ENCODE measurements at regions not wholly inside any gene's neighbourhood (a gene's known extent, or its start where the extent isn't known, plus 50 kb on each side); places are given as distances from the start of the nearest gene placed in this dataset.

DNA sequence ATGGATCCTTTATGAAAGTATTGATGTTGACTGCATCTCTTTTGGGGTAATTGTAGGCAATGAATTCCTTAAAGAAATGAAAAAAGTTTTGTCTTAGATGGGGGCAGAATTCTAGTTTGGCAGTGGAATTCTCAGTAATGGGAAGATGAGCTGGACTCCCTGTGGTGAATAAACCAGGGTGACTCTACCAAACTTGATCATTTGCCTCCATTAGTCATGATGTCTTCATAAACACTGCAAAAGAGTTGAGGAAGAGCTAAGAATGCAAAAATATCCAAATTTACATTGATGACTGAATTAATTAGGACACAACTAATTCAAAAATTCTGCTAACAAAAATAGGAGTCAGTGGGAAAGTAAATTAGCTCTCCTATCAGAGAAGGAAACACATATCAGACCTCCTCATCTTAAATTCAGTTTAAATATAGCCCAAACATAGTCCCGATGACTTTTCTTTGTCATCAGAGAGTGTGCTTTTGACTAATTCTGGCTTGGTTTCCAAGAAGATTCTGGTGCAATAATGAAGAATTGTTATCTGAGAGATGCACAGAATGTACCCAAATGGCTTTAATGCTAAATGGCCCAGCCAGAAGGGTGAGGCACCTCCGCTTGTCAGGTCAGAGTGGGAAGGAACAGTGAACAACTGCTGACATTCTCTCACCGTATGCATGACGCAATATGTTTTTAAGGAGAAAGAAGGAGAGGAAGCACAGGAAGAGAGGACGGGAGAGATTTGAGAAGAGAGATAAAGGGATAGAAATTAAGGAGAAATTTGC, 525.1 kb downstream of the LMO4 start:
- 58% methylated on average over 5 of the region's 5 CpGs for whole genome bisulfite sequencing
- H3K4me3 ChIP-seq (ENCODE audit: low read depth in 1 of 3, low read length in 3 of 3) = no peak overlapping the region
- no peak for DNase-seq (ENCODE audit: low spot score)
- no peaks in the 10 kb centered on the region for H3K4me1 ChIP-seq (ENCODE audit: control insufficient read depth in 4 of 4, insufficient read depth in 4 of 4, low read length in 3 of 4)
- no peaks in the 10 kb centered on the region for H3K36me3 ChIP-seq (ENCODE audit: control insufficient read depth in 4 of 4, insufficient read depth in 3 of 4, low read depth in 1 of 4, low read length in 3 of 4)
- H3K9me3 ChIP-seq (ENCODE audit: control insufficient read depth in 4 of 4, low read length in 3 of 4) = no peaks in the 10 kb centered on the region
- H3K27me3 ChIP-seq (ENCODE audit: control insufficient read depth in 4 of 4, insufficient read depth in 4 of 4, low read length in 3 of 4) = no peaks in the 10 kb centered on the region
- TF ChIP-seq HNF4A (conservative IDR thresholded peaks at IDR 0.05) = no peak
- TF ChIP-seq, protein P1, sequence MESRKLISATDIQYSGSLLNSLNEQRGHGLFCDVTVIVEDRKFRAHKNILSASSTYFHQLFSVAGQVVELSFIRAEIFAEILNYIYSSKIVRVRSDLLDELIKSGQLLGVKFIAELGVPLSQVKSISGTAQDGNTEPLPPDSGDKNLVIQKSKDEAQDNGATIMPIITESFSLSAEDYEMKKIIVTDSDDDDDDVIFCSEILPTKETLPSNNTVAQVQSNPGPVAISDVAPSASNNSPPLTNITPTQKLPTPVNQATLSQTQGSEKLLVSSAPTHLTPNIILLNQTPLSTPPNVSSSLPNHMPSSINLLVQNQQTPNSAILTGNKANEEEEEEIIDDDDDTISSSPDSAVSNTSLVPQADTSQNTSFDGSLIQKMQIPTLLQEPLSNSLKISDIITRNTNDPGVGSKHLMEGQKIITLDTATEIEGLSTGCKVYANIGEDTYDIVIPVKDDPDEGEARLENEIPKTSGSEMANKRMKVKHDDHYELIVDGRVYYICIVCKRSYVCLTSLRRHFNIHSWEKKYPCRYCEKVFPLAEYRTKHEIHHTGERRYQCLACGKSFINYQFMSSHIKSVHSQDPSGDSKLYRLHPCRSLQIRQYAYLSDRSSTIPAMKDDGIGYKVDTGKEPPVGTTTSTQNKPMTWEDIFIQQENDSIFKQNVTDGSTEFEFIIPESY (IDR thresholded peaks at IDR 0.05) = no peak
- no peak for TF ChIP-seq HNF4G (IDR thresholded peaks at IDR 0.05)
- TF ChIP-seq JUND (IDR thresholded peaks at IDR 0.05) = no peak
- no peak overlapping the region for H3K9ac ChIP-seq (ENCODE audit: low read depth in 1 of 2, low read length in 2 of 2)
- no peak overlapping the region for H3K27ac ChIP-seq (ENCODE audit: low read depth in 1 of 2, low read length in 2 of 2)

DNA sequence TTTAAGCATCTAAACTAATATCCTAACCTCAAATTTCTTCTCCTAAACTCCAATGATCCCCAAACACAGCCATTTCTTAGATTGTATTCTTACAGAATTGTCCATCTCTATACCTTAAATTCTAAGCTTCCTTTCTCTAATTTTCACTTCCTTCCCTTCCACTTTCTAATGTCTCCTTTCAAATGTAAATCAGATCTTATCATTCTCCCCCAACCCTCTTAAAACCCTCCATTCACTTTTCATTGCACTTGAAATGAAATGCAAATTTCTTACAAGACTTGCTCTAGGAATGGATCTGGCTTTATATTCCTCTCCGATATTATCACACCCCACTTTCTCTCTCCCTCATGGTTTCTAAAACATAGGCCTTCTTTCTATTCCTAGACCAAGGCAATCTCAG, 534.6 kb downstream of the LMO4 start:
- H3K9ac ChIP-seq (ENCODE audit: low read depth in 1 of 2, low read length in 2 of 2) = no peak overlapping the region
- no peaks in the 10 kb centered on the region for H3K9me3 ChIP-seq (ENCODE audit: control insufficient read depth in 4 of 4, low read length in 3 of 4)
- H3K4me1 ChIP-seq (ENCODE audit: control insufficient read depth in 4 of 4, insufficient read depth in 4 of 4, low read length in 3 of 4) = no peaks in the 10 kb centered on the region
- H3K27ac ChIP-seq (ENCODE audit: low read depth in 1 of 2, low read length in 2 of 2) = no peak overlapping the region
- no peak for DNase-seq (ENCODE audit: low spot score)
- no peaks in the 10 kb centered on the region for H3K27me3 ChIP-seq (ENCODE audit: control insufficient read depth in 4 of 4, insufficient read depth in 4 of 4, low read length in 3 of 4)
- no peak overlapping the region for H3K4me3 ChIP-seq (ENCODE audit: low read depth in 1 of 3, low read length in 3 of 3)
- no peaks in the 10 kb centered on the region for H3K36me3 ChIP-seq (ENCODE audit: control insufficient read depth in 4 of 4, insufficient read depth in 3 of 4, low read depth in 1 of 4, low read length in 3 of 4)
- TF ChIP-seq, protein P2, sequence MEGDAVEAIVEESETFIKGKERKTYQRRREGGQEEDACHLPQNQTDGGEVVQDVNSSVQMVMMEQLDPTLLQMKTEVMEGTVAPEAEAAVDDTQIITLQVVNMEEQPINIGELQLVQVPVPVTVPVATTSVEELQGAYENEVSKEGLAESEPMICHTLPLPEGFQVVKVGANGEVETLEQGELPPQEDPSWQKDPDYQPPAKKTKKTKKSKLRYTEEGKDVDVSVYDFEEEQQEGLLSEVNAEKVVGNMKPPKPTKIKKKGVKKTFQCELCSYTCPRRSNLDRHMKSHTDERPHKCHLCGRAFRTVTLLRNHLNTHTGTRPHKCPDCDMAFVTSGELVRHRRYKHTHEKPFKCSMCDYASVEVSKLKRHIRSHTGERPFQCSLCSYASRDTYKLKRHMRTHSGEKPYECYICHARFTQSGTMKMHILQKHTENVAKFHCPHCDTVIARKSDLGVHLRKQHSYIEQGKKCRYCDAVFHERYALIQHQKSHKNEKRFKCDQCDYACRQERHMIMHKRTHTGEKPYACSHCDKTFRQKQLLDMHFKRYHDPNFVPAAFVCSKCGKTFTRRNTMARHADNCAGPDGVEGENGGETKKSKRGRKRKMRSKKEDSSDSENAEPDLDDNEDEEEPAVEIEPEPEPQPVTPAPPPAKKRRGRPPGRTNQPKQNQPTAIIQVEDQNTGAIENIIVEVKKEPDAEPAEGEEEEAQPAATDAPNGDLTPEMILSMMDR (IDR thresholded peaks at IDR 0.05; ENCODE audit: low read depth, low read length, missing input control) = no peak
- TF ChIP-seq TAF1 (conservative IDR thresholded peaks at IDR 0.05) (no peak), YY1 (IDR thresholded peaks at IDR 0.05) (no peak), JUND (IDR thresholded peaks at IDR 0.05) (no peak), FOXA1 (IDR thresholded peaks at IDR 0.05) (no peak), HNF4G (IDR thresholded peaks at IDR 0.05) (no peak), HNF4A (conservative IDR thresholded peaks at IDR 0.05) (no peak), SP1 (IDR thresholded peaks at IDR 0.05) (no peak), FOXA2 (IDR thresholded peaks at IDR 0.05) (no peak), RAD21 (IDR thresholded peaks at IDR 0.05) (no peak), EGR1 (IDR thresholded peaks at IDR 0.05; ENCODE audit: low read depth in 2 of 2) (no peak), GABPA (IDR thresholded peaks at IDR 0.05 in 1 of 2, conservative IDR thresholded peaks at IDR 0.05 in 1 of 2) (no peak), RXRA (IDR thresholded peaks at IDR 0.05) (no peak), NR2F2 (IDR thresholded peaks at IDR 0.05) (no peak)
- TF ChIP-seq, protein P3, sequence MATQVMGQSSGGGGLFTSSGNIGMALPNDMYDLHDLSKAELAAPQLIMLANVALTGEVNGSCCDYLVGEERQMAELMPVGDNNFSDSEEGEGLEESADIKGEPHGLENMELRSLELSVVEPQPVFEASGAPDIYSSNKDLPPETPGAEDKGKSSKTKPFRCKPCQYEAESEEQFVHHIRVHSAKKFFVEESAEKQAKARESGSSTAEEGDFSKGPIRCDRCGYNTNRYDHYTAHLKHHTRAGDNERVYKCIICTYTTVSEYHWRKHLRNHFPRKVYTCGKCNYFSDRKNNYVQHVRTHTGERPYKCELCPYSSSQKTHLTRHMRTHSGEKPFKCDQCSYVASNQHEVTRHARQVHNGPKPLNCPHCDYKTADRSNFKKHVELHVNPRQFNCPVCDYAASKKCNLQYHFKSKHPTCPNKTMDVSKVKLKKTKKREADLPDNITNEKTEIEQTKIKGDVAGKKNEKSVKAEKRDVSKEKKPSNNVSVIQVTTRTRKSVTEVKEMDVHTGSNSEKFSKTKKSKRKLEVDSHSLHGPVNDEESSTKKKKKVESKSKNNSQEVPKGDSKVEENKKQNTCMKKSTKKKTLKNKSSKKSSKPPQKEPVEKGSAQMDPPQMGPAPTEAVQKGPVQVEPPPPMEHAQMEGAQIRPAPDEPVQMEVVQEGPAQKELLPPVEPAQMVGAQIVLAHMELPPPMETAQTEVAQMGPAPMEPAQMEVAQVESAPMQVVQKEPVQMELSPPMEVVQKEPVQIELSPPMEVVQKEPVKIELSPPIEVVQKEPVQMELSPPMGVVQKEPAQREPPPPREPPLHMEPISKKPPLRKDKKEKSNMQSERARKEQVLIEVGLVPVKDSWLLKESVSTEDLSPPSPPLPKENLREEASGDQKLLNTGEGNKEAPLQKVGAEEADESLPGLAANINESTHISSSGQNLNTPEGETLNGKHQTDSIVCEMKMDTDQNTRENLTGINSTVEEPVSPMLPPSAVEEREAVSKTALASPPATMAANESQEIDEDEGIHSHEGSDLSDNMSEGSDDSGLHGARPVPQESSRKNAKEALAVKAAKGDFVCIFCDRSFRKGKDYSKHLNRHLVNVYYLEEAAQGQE (IDR thresholded peaks at IDR 0.05) = no peak
- TF ChIP-seq, protein P4, sequence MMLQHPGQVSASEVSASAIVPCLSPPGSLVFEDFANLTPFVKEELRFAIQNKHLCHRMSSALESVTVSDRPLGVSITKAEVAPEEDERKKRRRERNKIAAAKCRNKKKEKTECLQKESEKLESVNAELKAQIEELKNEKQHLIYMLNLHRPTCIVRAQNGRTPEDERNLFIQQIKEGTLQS (IDR thresholded peaks at IDR 0.05) = no peak
- TF ChIP-seq, protein P1 (IDR thresholded peaks at IDR 0.05) = no peak
- TF ChIP-seq, protein P5, sequence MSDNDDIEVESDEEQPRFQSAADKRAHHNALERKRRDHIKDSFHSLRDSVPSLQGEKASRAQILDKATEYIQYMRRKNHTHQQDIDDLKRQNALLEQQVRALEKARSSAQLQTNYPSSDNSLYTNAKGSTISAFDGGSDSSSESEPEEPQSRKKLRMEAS (IDR thresholded peaks at IDR 0.05) = no peak
- whole genome bisulfite sequencing = 44% methylated on average over 1 of the region's 1 CpG
